ENCODE measurements at regions not wholly inside any gene's neighbourhood (a gene's known extent, or its start where the extent isn't known, plus 50 kb on each side); places are given as distances from the start of the nearest gene placed in this dataset.

GRCh38 chr14:97298331-97298730 is 501.1 kb downstream of the VRK1 start:
- no peak overlapping the region for H2BK120ac ChIP-seq (ENCODE audit: low read depth, low read length)
- no peak for DNase-seq (ENCODE audit: low spot score)
- no peak overlapping the region for H2AFZ ChIP-seq (ENCODE audit: low read length)
- no peak overlapping the region for H3K4me2 ChIP-seq (ENCODE audit: insufficient read depth, low read length, poor library complexity, severe bottlenecking)
- H4K91ac ChIP-seq (ENCODE audit: low read depth, low read length, poor library complexity), result no peak overlapping the region
- H3K23ac ChIP-seq (ENCODE audit: low read depth, low read length, poor library complexity), result no peak overlapping the region
- no peak overlapping the region for H2BK15ac ChIP-seq (ENCODE audit: low read length)
- H2BK12ac ChIP-seq (ENCODE audit: low read length), result no peak overlapping the region
- no peak overlapping the region for H4K8ac ChIP-seq (ENCODE audit: low read depth, low read length)
- H2AK5ac ChIP-seq (ENCODE audit: low read depth, low read length), result no peak overlapping the region
- H3K79me1 ChIP-seq (ENCODE audit: low read depth, low read length), result no peaks in the 10 kb centered on the region
- no peaks in the 10 kb centered on the region for H3K36me3 ChIP-seq (replicated peaks in 1 of 2; ENCODE audit: control insufficient read depth in 2 of 2, insufficient read depth in 2 of 2, low read length in 2 of 2)
- H3K9ac ChIP-seq (ENCODE audit: low read depth, low read length, poor library complexity), result no peak overlapping the region
- H3K27me3 ChIP-seq (ENCODE audit: control insufficient read depth in 3 of 3, insufficient read depth in 3 of 3, low read depth in 1 of 3, low read length in 3 of 3), result peaks cover 0 to 17% (median 0%) of the 10 kb centered on the region in 3 experiments
- H2BK5ac ChIP-seq (ENCODE audit: low read length), result no peak overlapping the region
- no peak overlapping the region for H3K14ac ChIP-seq (ENCODE audit: low read length)
- H3K9me3 ChIP-seq (replicated peaks in 1 of 2; ENCODE audit: control insufficient read depth in 2 of 2, insufficient read depth in 1 of 2, low read depth in 1 of 2, low read length in 2 of 2), result no peaks in the 10 kb centered on the region
- WGBS, 2 donors (ENCODE audit: extremely low coverage in 2 of 2, insufficient read length in 2 of 2, insufficient replicate concordance in 1 of 2), result no CpG with 5 or more reads among the region's 7 CpGs
- H3K18ac ChIP-seq (ENCODE audit: low read length), result no peak overlapping the region
- H3K4ac ChIP-seq (ENCODE audit: low read length), result no peak overlapping the region
- H3K27ac ChIP-seq (replicated peaks; ENCODE audit: low read length), result no peak overlapping the region
- peaks cover 0 to 1% of the 10 kb centered on the region in 2 donors for H3K4me1 ChIP-seq (ENCODE audit: control insufficient read depth in 2 of 2, insufficient read depth in 1 of 2, low read depth in 1 of 2, low read length in 2 of 2)
- H3K4me3 ChIP-seq (ENCODE audit: low read length in 2 of 2), result no peak overlapping the region

GRCh38 chr14:97298736-97299135 is 501.6 kb downstream of the VRK1 start:
- peaks cover 0 to 17% (median 0%) of the 10 kb centered on the region in 3 experiments for H3K27me3 ChIP-seq (ENCODE audit: control insufficient read depth in 3 of 3, insufficient read depth in 3 of 3, low read depth in 1 of 3, low read length in 3 of 3)
- no CpG with 5 or more reads among the region's 14 CpGs for WGBS, 2 donors (ENCODE audit: extremely low coverage in 2 of 2, insufficient read length in 2 of 2, insufficient replicate concordance in 1 of 2)

GRCh38 chr14:97299661-97300060 is 502.5 kb downstream of the VRK1 start:
- Histone ChIP-seq H3K18ac (ENCODE audit: low read length) (no peak overlapping the region), H2BK5ac (ENCODE audit: low read length) (no peak overlapping the region), H3K4me3 (ENCODE audit: low read length in 2 of 2) (no peak overlapping the region), H3K9me3 (replicated peaks in 1 of 2; ENCODE audit: control insufficient read depth in 2 of 2, insufficient read depth in 1 of 2, low read depth in 1 of 2, low read length in 2 of 2) (no peaks in the 10 kb centered on the region), H2AK5ac (ENCODE audit: low read depth, low read length) (no peak overlapping the region), H3K79me1 (ENCODE audit: low read depth, low read length) (no peaks in the 10 kb centered on the region), H2BK15ac (ENCODE audit: low read length) (no peak overlapping the region), H3K9ac (ENCODE audit: low read depth, low read length, poor library complexity) (no peak overlapping the region), H3K23ac (ENCODE audit: low read depth, low read length, poor library complexity) (no peak overlapping the region), H3K4me2 (ENCODE audit: insufficient read depth, low read length, poor library complexity, severe bottlenecking) (no peak overlapping the region), H3K27me3 (ENCODE audit: control insufficient read depth in 3 of 3, insufficient read depth in 3 of 3, low read depth in 1 of 3, low read length in 3 of 3) (peaks cover 0 to 17% (median 0%) of the 10 kb centered on the region in 3 experiments), H3K4me1 (ENCODE audit: control insufficient read depth in 2 of 2, insufficient read depth in 1 of 2, low read depth in 1 of 2, low read length in 2 of 2) (no peaks in the 10 kb centered on the region), H4K8ac (ENCODE audit: low read depth, low read length) (no peak overlapping the region), H3K14ac (ENCODE audit: low read length) (no peak overlapping the region), H3K4ac (ENCODE audit: low read length) (no peak overlapping the region), H2AFZ (ENCODE audit: low read length) (no peak overlapping the region), H2BK12ac (ENCODE audit: low read length) (no peak overlapping the region), H3K27ac (replicated peaks; ENCODE audit: low read length) (no peak overlapping the region), H3K36me3 (replicated peaks in 1 of 2; ENCODE audit: control insufficient read depth in 2 of 2, insufficient read depth in 2 of 2, low read length in 2 of 2) (no peaks in the 10 kb centered on the region), H2BK120ac (ENCODE audit: low read depth, low read length) (no peak overlapping the region), H4K91ac (ENCODE audit: low read depth, low read length, poor library complexity) (no peak overlapping the region)
- WGBS, 2 donors (ENCODE audit: extremely low coverage in 2 of 2, insufficient read length in 2 of 2, insufficient replicate concordance in 1 of 2), result no CpG with 5 or more reads among the region's 3 CpGs
- DNase-seq (ENCODE audit: low spot score), result no peak

More at GRCh38 chr14:97298736-97299135, 501.6 kb downstream of the VRK1 start:
- H3K9ac ChIP-seq (ENCODE audit: low read depth, low read length, poor library complexity), result no peak overlapping the region
- no peak overlapping the region for H4K91ac ChIP-seq (ENCODE audit: low read depth, low read length, poor library complexity)
- no peak overlapping the region for H2AK5ac ChIP-seq (ENCODE audit: low read depth, low read length)
- H3K18ac ChIP-seq (ENCODE audit: low read length), result no peak overlapping the region
- DNase-seq (ENCODE audit: low spot score), result no peak
- no peak overlapping the region for H4K8ac ChIP-seq (ENCODE audit: low read depth, low read length)
- no peaks in the 10 kb centered on the region for H3K79me1 ChIP-seq (ENCODE audit: low read depth, low read length)
- H3K14ac ChIP-seq (ENCODE audit: low read length), result no peak overlapping the region
- no peak overlapping the region for H2BK12ac ChIP-seq (ENCODE audit: low read length)
- H3K4me2 ChIP-seq (ENCODE audit: insufficient read depth, low read length, poor library complexity, severe bottlenecking), result no peak overlapping the region
- H2BK120ac ChIP-seq (ENCODE audit: low read depth, low read length), result no peak overlapping the region
- no peaks in the 10 kb centered on the region for H3K9me3 ChIP-seq (replicated peaks in 1 of 2; ENCODE audit: control insufficient read depth in 2 of 2, insufficient read depth in 1 of 2, low read depth in 1 of 2, low read length in 2 of 2)
- no peak overlapping the region for H3K4me3 ChIP-seq (ENCODE audit: low read length in 2 of 2)
- no peak overlapping the region for H2BK15ac ChIP-seq (ENCODE audit: low read length)
- no peak overlapping the region for H2BK5ac ChIP-seq (ENCODE audit: low read length)
- no peak overlapping the region for H2AFZ ChIP-seq (ENCODE audit: low read length)
- no peaks in the 10 kb centered on the region for H3K36me3 ChIP-seq (replicated peaks in 1 of 2; ENCODE audit: control insufficient read depth in 2 of 2, insufficient read depth in 2 of 2, low read length in 2 of 2)
- H3K4ac ChIP-seq (ENCODE audit: low read length), result no peak overlapping the region
- no peak overlapping the region for H3K27ac ChIP-seq (replicated peaks; ENCODE audit: low read length)
- H3K23ac ChIP-seq (ENCODE audit: low read depth, low read length, poor library complexity), result no peak overlapping the region
- H3K4me1 ChIP-seq (ENCODE audit: control insufficient read depth in 2 of 2, insufficient read depth in 1 of 2, low read depth in 1 of 2, low read length in 2 of 2), result no peaks in the 10 kb centered on the region

GRCh38 chr14:97301931-97302559 is 504.9 kb downstream of the VRK1 start:
- WGBS, 2 donors (ENCODE audit: extremely low coverage in 2 of 2, insufficient read length in 2 of 2, insufficient replicate concordance in 1 of 2), result no CpG with 5 or more reads among the region's 4 CpGs
- Histone ChIP-seq H3K36me3 (replicated peaks in 1 of 2; ENCODE audit: control insufficient read depth in 2 of 2, insufficient read depth in 2 of 2, low read length in 2 of 2) (no peaks in the 10 kb centered on the region), H3K4me2 (ENCODE audit: insufficient read depth, low read length, poor library complexity, severe bottlenecking) (no peak overlapping the region), H3K9me3 (replicated peaks in 1 of 2; ENCODE audit: control insufficient read depth in 2 of 2, insufficient read depth in 1 of 2, low read depth in 1 of 2, low read length in 2 of 2) (no peaks in the 10 kb centered on the region), H3K4ac (ENCODE audit: low read length) (no peak overlapping the region), H3K14ac (ENCODE audit: low read length) (no peak overlapping the region), H4K91ac (ENCODE audit: low read depth, low read length, poor library complexity) (no peak overlapping the region), H3K9ac (ENCODE audit: low read depth, low read length, poor library complexity) (no peak overlapping the region), H3K4me3 (ENCODE audit: low read length in 2 of 2) (no peak overlapping the region), H2BK12ac (ENCODE audit: low read length) (no peak overlapping the region), H2AFZ (ENCODE audit: low read length) (no peak overlapping the region), H2BK120ac (ENCODE audit: low read depth, low read length) (no peak overlapping the region), H2AK5ac (ENCODE audit: low read depth, low read length) (no peak overlapping the region), H2BK15ac (ENCODE audit: low read length) (no peak overlapping the region), H3K4me1 (ENCODE audit: control insufficient read depth in 2 of 2, insufficient read depth in 1 of 2, low read depth in 1 of 2, low read length in 2 of 2) (no peaks in the 10 kb centered on the region), H3K27ac (replicated peaks; ENCODE audit: low read length) (no peak overlapping the region), H3K79me1 (ENCODE audit: low read depth, low read length) (no peaks in the 10 kb centered on the region), H2BK5ac (ENCODE audit: low read length) (no peak overlapping the region), H3K23ac (ENCODE audit: low read depth, low read length, poor library complexity) (no peak overlapping the region), H4K8ac (ENCODE audit: low read depth, low read length) (no peak overlapping the region), H3K18ac (ENCODE audit: low read length) (no peak overlapping the region), H3K27me3 (ENCODE audit: control insufficient read depth in 3 of 3, insufficient read depth in 3 of 3, low read depth in 1 of 3, low read length in 3 of 3) (peaks cover 0 to 17% (median 0%) of the 10 kb centered on the region in 3 experiments)
- DNase-seq (ENCODE audit: low spot score), result no peak
